ENCODE measurements at regions not wholly inside any gene's neighbourhood (a gene's known extent, or its start where the extent isn't known, plus 50 kb on each side); places are given as distances from the start of the nearest gene placed in this dataset.

DNA sequence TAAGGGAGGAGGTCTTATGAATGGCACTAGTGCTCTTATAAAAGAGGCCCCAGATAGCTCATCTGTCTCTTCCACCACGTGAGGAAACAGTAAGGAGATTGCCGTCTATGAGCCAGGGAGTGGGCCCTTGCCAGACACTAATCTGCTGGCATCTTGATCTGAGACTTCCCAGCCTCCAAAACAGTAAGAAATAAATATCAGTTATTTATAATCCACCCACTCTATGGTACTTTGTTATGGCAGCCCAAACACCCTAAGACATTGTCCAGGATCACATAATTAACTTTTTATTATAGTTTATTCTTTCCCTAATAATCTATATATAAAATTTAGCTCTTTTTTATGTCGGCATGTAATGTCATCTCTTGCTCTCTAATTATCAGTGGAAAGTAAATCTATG lies 144.0 kb upstream of the IRF2BP2 start:
- H3K27me3 ChIP-seq (ENCODE audit: insufficient read depth, low read length) = no peaks in the 10 kb centered on the region
- no peak overlapping the region for H3K27ac ChIP-seq (ENCODE audit: low read depth, low read length)
- H3K4me1 ChIP-seq (ENCODE audit: control insufficient read depth in 1 of 2, insufficient read depth in 2 of 2, low read length in 2 of 2) = peaks cover 2 to 3% of the 10 kb centered on the region in 2 experiments
- no peak overlapping the region for H4K8ac ChIP-seq (ENCODE audit: low read depth, low read length)
- H4K12ac ChIP-seq (ENCODE audit: low read depth, low read length) = no peak overlapping the region
- no peak for DNase-seq
- no peak overlapping the region for H3K4me2 ChIP-seq (ENCODE audit: low read length)
- H2AK5ac ChIP-seq (ENCODE audit: low read length) = no peak overlapping the region
- H3K4me3 ChIP-seq (ENCODE audit: low read depth, low read length) = no peak overlapping the region
- no peak overlapping the region for H3K14ac ChIP-seq (ENCODE audit: low read length)
- no peaks in the 10 kb centered on the region for H3K79me2 ChIP-seq (ENCODE audit: control insufficient read depth, insufficient read depth, low read length, poor library complexity)
- no peaks in the 10 kb centered on the region for H3K9me3 ChIP-seq (ENCODE audit: insufficient read depth, low read depth, low read length)
- no peak overlapping the region for H3K4ac ChIP-seq (ENCODE audit: low read depth, low read length)
- H3K36me3 ChIP-seq (ENCODE audit: control insufficient read depth in 1 of 2, insufficient read depth in 2 of 2, low read length in 2 of 2) = no peaks in the 10 kb centered on the region
- no peak overlapping the region for H2BK12ac ChIP-seq (ENCODE audit: low read length)
- no peak overlapping the region for H3K9ac ChIP-seq (ENCODE audit: low read length)
- WGBS (ENCODE audit: extremely low coverage, insufficient coverage, insufficient read length) = no CpG with 5 or more reads among the region's 3 CpGs
- H3K23ac ChIP-seq (ENCODE audit: low read length) = no peak overlapping the region
- H4K91ac ChIP-seq (ENCODE audit: low read depth, low read length) = no peak overlapping the region
- H3K18ac ChIP-seq (ENCODE audit: low read length) = no peak overlapping the region
- peaks cover 2% of the 10 kb centered on the region for H3K79me1 ChIP-seq (ENCODE audit: low read length)
- no peak overlapping the region for H2BK120ac ChIP-seq (ENCODE audit: insufficient read depth, low read length, poor library complexity)
- no peak overlapping the region for H2BK5ac ChIP-seq (ENCODE audit: low read depth, low read length, poor library complexity)
- H2AFZ ChIP-seq (ENCODE audit: insufficient read depth, low read length, poor library complexity) = no peak overlapping the region

DNA sequence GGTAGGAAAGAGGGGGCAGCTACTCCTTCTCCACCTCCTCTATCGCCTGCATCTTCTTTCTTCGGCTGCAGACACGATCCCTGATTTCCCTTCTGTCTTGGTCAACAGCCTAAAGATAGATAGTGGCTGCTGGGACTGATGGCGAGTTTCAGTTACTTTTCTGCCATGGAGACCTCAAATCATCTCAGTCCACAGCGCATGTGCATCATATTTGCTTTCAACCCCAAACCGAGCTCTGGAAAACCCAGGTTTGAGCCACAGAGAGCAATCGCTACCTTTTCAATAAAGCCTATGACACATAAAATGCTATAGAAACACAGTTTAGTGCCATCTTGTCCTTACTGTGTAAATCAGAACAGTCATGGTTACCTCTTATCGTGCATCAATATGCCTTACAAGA lies 142.9 kb upstream of the IRF2BP2 start:
- Histone ChIP-seq H3K4me3 (ENCODE audit: low read depth, low read length) (no peak overlapping the region), H2AK5ac (ENCODE audit: low read length) (no peak overlapping the region), H4K8ac (ENCODE audit: low read depth, low read length) (no peak overlapping the region), H3K4ac (ENCODE audit: low read depth, low read length) (no peak overlapping the region), H3K27ac (ENCODE audit: low read depth, low read length) (no peak overlapping the region), H2BK12ac (ENCODE audit: low read length) (no peak overlapping the region), H2BK120ac (ENCODE audit: insufficient read depth, low read length, poor library complexity) (no peak overlapping the region), H3K9me3 (ENCODE audit: insufficient read depth, low read depth, low read length) (no peaks in the 10 kb centered on the region), H3K79me1 (ENCODE audit: low read length) (peaks cover 5% of the 10 kb centered on the region), H3K4me2 (ENCODE audit: low read length) (no peak overlapping the region), H3K79me2 (ENCODE audit: control insufficient read depth, insufficient read depth, low read length, poor library complexity) (no peaks in the 10 kb centered on the region), H3K36me3 (ENCODE audit: control insufficient read depth in 1 of 2, insufficient read depth in 2 of 2, low read length in 2 of 2) (no peaks in the 10 kb centered on the region), H3K14ac (ENCODE audit: low read length) (no peak overlapping the region), H3K18ac (ENCODE audit: low read length) (no peak overlapping the region), H3K9ac (ENCODE audit: low read length) (no peak overlapping the region), H2AFZ (ENCODE audit: insufficient read depth, low read length, poor library complexity) (no peak overlapping the region), H2BK5ac (ENCODE audit: low read depth, low read length, poor library complexity) (no peak overlapping the region), H3K27me3 (ENCODE audit: insufficient read depth, low read length) (no peaks in the 10 kb centered on the region), H3K23ac (ENCODE audit: low read length) (no peak overlapping the region), H3K4me1 (ENCODE audit: control insufficient read depth in 1 of 2, insufficient read depth in 2 of 2, low read length in 2 of 2) (peaks cover 2 to 7% of the 10 kb centered on the region in 2 experiments), H4K12ac (ENCODE audit: low read depth, low read length) (no peak overlapping the region), H4K91ac (ENCODE audit: low read depth, low read length) (no peak overlapping the region)
- no peak for DNase-seq
- no CpG with 5 or more reads among the region's 8 CpGs for WGBS (ENCODE audit: extremely low coverage, insufficient coverage, insufficient read length)

DNA sequence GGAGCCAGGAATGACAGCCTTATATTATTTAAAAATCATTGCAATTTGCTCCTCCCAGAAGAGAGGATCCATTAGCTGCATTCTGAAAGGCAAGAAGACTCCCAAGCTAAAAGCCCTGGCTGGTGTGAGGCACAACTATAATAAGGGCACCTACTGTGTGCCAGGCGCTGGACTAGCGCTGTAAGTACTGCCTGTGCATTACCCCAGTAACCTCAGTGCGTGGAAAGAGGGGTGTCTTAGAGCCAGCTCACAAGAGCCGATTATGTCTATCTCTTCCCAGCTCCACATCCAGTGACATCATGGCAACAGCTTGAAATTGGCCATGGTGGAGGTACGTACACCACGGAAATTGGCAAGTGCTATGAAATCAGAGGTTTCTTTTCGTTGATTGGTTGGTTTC lies 141.7 kb upstream of the IRF2BP2 start:
- Histone ChIP-seq H2AK5ac (ENCODE audit: low read length) (no peak overlapping the region), H4K91ac (ENCODE audit: low read depth, low read length) (no peak overlapping the region), H3K9me3 (ENCODE audit: insufficient read depth, low read depth, low read length) (no peaks in the 10 kb centered on the region), H2AFZ (ENCODE audit: insufficient read depth, low read length, poor library complexity) (no peak overlapping the region), H3K9ac (ENCODE audit: low read length) (no peak overlapping the region), H3K27me3 (ENCODE audit: insufficient read depth, low read length) (no peaks in the 10 kb centered on the region), H3K36me3 (ENCODE audit: control insufficient read depth in 1 of 2, insufficient read depth in 2 of 2, low read length in 2 of 2) (no peaks in the 10 kb centered on the region), H3K4me2 (ENCODE audit: low read length) (no peak overlapping the region), H2BK120ac (ENCODE audit: insufficient read depth, low read length, poor library complexity) (no peak overlapping the region), H3K4me3 (ENCODE audit: low read depth, low read length) (no peak overlapping the region), H4K12ac (ENCODE audit: low read depth, low read length) (no peak overlapping the region), H3K79me2 (ENCODE audit: control insufficient read depth, insufficient read depth, low read length, poor library complexity) (no peaks in the 10 kb centered on the region), H3K4me1 (ENCODE audit: control insufficient read depth in 1 of 2, insufficient read depth in 2 of 2, low read length in 2 of 2) (peaks cover 2 to 13% of the 10 kb centered on the region in 2 experiments), H3K23ac (ENCODE audit: low read length) (no peak overlapping the region), H3K14ac (ENCODE audit: low read length) (no peak overlapping the region), H2BK12ac (ENCODE audit: low read length) (no peak overlapping the region), H4K8ac (ENCODE audit: low read depth, low read length) (no peak overlapping the region), H3K79me1 (ENCODE audit: low read length) (peaks cover 11% of the 10 kb centered on the region), H2BK5ac (ENCODE audit: low read depth, low read length, poor library complexity) (no peak overlapping the region), H3K27ac (ENCODE audit: low read depth, low read length) (no peak overlapping the region), H3K18ac (ENCODE audit: low read length) (no peak overlapping the region), H3K4ac (ENCODE audit: low read depth, low read length) (no peak overlapping the region)
- no peak for DNase-seq
- WGBS (ENCODE audit: extremely low coverage, insufficient coverage, insufficient read length) = no CpG with 5 or more reads among the region's 7 CpGs

DNA sequence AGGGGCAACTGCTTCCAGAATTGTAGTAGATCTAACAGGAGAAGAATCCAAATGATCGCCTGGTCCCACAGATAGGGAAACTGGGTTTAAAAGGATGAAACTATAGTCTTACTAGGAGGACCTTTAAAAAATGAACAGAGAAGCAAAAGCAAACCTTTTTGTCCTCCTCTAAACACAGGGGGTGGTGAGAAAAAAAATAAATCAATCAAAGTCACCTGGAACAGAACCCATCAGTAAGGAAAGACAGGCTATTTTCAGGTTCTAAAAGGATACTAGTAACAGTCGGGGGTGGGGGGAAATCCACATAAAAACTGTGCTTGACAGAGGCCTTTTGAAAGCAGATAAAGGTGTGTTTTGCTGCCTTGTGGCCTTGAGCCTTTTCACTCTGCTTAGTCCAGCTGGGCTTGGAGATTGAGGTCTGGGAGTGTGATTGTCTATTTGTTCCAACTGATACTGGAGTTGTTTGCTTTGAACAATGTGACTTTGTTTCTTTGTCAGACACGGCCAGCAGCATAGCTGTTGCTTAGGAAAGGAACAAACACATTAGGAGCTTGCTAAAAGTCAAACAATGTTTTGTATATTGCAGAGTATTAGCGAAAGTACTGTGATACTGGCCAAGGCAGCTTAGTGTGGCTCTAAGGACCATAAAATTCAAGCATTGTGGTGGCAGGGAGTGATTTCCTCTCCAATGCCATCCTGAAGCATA lies 141.1 kb upstream of the IRF2BP2 start:
- no peak overlapping the region for H2AK5ac ChIP-seq (ENCODE audit: low read length)
- no peak overlapping the region for H3K4me3 ChIP-seq (ENCODE audit: low read depth, low read length)
- no peak overlapping the region for H3K27ac ChIP-seq (ENCODE audit: low read depth, low read length)
- H3K4me1 ChIP-seq (ENCODE audit: control insufficient read depth in 1 of 2, insufficient read depth in 2 of 2, low read length in 2 of 2) = peaks cover 5 to 14% of the 10 kb centered on the region in 2 experiments
- H3K4me2 ChIP-seq (ENCODE audit: low read length) = no peak overlapping the region
- WGBS (ENCODE audit: extremely low coverage, insufficient coverage, insufficient read length) = no CpG with 5 or more reads among the region's 4 CpGs
- no peak overlapping the region for H3K14ac ChIP-seq (ENCODE audit: low read length)
- H4K91ac ChIP-seq (ENCODE audit: low read depth, low read length) = peak overlapping the region; percentile 72
- no peaks in the 10 kb centered on the region for H3K79me2 ChIP-seq (ENCODE audit: control insufficient read depth, insufficient read depth, low read length, poor library complexity)
- peak overlapping the region; percentile 27 for H2BK120ac ChIP-seq (ENCODE audit: insufficient read depth, low read length, poor library complexity)
- H4K12ac ChIP-seq (ENCODE audit: low read depth, low read length) = no peak overlapping the region
- no peaks in the 10 kb centered on the region for H3K27me3 ChIP-seq (ENCODE audit: insufficient read depth, low read length)
- no peak overlapping the region for H3K23ac ChIP-seq (ENCODE audit: low read length)
- peaks cover 13% of the 10 kb centered on the region for H3K79me1 ChIP-seq (ENCODE audit: low read length)
- H2BK5ac ChIP-seq (ENCODE audit: low read depth, low read length, poor library complexity) = no peak overlapping the region
- DNase-seq = no peak
- H2AFZ ChIP-seq (ENCODE audit: insufficient read depth, low read length, poor library complexity) = no peak overlapping the region
- H4K8ac ChIP-seq (ENCODE audit: low read depth, low read length) = peak overlapping the region; percentile 40
- H3K9me3 ChIP-seq (ENCODE audit: insufficient read depth, low read depth, low read length) = no peaks in the 10 kb centered on the region
- no peaks in the 10 kb centered on the region for H3K36me3 ChIP-seq (ENCODE audit: control insufficient read depth in 1 of 2, insufficient read depth in 2 of 2, low read length in 2 of 2)
- H3K9ac ChIP-seq (ENCODE audit: low read length) = no peak overlapping the region
- H3K4ac ChIP-seq (ENCODE audit: low read depth, low read length) = no peak overlapping the region
- peak overlapping the region; percentile 66 for H2BK12ac ChIP-seq (ENCODE audit: low read length)
- H3K18ac ChIP-seq (ENCODE audit: low read length) = no peak overlapping the region
